GM18511 (cell line): ENCODE measurements at regions not wholly inside any gene's neighbourhood (a gene's known extent, or its start where the extent isn't known, plus 50 kb on each side); places are given as distances from the start of the nearest gene placed in this dataset.

Experiments
- ATAC-seq: cut with Tn5 transposase; IDR thresholded peaks from one replicate; pipeline ENCODE4 v1.9.1; 2021; ENCODE audit warnings: mild to moderate bottlenecking, moderate library complexity; ENCODE audit not compliant: unreplicated experiment

DNA sequence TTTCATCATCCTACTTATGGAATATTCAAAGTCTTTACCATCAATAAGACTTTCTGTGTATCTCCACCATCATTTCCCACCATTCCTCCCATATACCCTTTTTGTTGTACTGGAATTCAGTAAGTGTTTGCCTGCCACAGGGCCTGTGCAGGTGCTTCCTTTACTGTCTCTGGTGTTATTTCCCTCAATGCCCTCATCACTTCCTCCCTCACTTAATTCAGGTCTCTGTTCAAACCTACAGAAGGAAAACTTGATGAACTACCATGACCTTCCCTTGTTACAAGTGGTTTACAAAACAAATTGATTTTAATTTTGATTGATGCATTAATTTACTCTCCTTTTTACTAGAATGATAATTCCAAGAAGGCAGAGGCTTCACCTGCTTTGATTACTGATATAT, 159.5 kb upstream of the FAT4 start:
- ATAC-seq = no peak

DNA sequence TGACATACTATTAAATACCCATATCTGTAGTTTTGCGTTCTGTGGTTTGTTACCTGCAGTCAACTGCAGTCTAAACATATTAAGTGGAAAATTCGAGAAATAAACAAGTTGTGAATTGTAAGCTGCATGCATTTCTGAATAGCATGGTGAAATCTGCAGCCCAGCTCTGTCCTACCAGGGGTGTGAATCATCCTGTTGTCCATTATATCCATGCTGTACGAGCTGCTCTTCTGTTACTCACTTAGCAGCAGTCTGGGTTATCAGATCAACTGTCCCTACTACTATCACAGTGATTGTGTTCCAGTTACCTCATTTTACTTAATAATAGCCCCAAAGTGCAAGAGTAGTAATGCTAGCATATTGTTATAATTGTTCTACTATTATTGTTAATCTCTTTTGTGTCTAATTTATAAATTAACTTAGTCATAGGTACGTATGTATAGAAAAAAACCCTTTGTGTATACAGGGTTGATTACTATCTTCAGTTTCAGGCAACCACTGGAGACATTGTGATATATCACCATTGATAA, 173.7 kb upstream of the FAT4 start:
- ATAC-seq = no peak

DNA sequence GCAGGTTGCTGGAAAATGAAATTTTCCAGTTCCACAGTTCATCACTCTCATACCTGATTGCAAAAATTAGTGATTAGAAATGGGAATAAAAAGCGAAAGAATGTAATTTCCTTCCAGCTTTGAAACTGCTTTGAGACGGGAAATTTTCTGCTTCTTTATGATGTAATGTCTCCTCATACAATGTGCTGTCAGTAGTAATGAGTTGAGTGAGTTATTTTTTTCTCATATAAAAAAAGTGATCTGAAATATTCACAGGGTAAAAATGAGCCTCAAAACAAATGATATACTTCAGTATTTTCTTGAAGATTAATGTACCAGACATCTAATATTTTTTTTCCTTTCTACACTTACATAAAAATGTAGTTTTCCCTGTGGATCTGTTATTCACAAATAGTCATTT, 179.1 kb upstream of the FAT4 start:
- ATAC-seq = no peak

DNA sequence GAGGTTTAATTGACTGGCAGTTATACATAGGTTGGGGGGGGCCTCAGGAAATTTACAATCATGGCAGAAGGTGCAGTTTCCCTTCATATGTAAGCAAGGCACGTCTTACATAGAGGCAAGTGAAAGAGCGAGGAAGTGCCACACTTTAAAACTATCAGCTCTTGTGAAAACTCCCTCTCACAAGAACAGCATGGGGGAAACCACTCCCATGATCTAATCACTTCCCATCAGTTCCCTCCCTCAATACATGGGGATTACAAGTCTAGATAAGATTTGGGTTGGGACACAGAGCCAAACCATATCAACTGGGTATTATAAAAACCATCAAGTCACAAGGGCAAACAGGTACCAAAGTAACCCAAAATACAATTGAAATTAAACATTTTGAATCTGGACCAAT, 182.0 kb upstream of the FAT4 start:
- no peak for ATAC-seq

DNA sequence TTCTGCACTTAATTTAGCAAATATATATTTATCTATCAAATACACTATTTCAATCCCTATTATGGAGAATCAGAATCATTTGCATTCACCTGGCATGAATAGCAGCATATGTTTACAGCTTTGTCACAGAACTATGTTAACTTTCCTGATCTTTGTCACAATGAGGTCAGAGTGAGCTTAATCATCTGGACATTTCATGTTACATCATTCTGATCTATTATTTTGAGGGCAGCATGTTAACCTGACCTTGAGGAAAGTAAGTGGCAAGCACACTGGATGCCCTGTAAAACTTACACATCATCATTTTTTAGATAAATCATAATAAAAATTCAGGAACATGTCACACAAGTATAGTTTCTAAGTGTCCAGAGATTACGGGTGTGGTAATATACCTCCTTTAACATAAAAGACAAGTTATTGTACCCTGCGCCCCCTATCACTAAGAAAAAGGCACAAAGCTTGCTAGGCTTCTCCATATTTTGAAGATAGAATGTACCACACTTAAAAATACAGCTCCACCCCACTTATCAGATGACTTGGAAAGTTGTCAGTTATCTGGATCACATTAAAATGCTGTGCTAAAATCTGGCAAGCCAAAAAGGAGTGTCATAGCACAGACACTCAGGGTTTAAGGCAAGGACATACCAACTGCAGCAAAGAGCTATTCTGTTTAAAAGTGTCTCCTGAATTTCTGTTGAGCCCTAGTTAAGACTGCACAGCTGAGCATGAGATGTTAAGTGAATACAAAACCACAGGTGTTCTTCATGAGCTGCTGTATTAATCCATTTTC, 182.7 kb upstream of the FAT4 start:
- no peak for ATAC-seq

DNA sequence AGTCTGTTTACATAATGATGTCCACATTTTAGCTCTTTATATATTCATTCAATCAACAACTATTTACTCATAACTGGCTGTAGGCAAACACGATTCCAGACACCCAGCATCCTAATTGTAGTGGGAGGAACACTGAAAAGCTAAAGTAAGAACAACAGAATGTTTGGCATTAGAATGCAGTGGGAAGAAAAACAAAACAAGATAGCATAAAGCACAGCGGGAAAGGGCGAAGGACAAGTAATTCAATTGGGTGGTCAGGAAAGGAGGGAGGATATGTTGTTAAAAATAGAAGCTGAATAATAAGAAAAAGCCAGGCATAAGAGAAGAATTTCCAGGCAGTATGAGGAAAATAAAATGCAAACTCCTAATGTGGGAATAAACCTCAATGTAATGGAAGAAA, 189.5 kb upstream of the FAT4 start:
- no peak for ATAC-seq

DNA sequence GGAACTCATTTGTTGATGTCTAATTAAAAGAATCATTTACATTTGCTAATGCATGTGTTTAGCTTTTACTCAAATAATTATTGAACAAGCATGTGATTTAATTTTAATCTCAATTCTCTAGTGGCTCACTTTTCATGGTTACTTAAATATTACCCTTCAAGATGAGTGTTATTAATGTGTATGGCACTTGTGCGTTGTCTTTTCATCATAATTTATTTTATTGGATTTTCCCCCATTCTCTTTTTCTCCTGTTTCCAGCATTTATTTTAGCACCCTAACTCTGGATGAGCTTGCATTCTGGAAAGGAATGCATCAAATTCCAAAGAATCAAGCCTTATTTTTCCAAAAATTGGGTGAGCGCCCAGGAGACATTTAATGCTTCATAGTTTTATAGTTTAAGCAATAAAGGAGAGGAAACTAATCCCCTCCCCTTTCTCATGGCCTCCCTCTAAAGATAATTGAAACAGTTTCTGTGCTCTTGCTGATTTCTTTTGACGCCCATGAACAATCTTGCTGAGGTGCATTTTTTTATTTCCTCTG, 191.1 kb upstream of the FAT4 start:
- ATAC-seq = no peak

DNA sequence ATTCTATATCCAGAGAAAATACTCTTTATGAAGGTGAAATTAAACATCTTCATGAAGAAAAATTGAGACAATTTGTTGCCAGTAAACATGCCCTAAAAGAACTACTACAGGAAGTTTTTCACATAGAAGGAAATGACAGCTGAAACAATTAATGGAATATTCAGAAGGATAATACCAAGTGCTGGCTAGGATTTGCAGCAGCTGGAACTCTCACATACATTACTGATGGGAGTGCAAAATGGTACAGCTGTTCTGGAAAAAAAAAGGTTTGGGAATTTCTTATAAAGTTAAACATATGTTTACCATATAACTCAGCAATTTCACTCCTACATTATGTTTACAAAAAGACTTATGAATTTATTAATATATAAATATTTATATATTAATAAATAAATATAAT, 193.2 kb upstream of the FAT4 start:
- ATAC-seq = no peak

DNA sequence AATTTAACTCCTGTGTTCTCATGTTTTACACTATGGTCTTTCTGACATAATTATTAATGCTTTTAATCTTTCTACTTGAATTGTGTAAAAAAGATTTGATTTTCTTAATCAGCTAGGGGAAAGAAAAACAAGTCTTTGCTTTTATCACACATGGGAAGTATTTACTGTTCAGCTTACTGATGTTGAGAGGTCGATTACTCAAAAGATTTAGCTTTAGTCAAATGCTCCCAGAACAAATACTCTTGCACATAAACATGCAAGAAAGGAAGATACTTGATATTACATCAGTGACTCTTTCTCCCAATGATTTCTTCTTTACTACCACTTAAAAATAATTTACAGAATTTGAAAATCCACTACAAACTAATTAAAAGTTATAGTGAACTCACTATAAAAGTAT, 198.3 kb upstream of the FAT4 start:
- no peak for ATAC-seq

DNA sequence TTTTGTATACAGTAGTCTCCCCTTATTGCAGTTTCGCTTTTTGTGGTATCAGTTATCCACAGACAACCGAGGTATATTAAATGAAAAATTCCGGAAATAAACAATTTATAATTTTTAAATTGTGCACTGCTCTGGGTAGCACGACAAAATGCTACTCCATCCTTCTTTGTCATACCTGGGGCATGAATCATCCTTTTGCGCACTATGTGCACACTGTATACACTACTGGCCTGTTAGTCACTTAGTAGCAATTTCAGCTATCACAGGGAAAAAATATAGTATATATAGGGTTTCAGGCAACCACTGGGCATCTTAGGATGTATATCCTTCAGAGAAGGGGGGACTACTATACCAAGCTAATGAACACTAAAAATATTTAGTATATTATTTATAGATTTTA, 198.8 kb upstream of the FAT4 start:
- ATAC-seq = no peak

DNA sequence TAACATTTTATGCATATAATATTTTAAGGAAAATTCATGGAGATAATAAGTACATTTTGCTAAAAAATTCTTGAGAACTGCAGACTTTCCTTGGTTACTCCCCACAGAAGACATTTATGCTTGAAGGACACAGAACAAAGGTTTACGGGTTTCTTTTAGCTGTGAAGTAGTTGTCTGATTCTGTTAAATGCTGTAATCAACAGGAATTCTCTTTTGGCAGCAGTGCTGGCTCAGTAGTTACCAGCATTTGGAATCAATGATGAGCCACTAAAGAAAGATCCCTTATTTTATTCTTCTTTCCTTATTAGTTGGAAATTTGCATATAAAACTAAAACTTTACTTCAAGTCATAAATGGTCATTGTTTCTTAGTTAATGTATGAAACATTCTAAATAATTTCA, 199.3 kb upstream of the FAT4 start:
- ATAC-seq = no peak

DNA sequence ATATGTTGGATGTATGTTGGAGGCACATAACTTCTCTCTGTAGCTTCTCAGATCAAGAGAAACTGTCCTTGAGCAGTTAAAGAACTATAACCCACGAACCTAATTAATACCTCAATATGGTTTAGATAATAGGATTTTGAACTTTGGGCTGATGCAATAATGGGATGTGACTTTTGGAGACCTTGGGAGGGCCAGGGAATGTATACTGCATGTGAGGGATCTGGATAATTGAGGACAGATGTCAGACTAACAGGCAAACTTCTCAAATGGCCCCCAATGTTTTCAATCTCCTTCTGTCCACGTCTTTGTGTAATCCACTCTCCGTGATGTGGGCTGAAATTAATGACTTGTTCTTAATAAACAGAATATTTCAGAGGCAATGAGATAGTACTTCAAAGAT, 202.2 kb upstream of the FAT4 start:
- ATAC-seq = no peak

DNA sequence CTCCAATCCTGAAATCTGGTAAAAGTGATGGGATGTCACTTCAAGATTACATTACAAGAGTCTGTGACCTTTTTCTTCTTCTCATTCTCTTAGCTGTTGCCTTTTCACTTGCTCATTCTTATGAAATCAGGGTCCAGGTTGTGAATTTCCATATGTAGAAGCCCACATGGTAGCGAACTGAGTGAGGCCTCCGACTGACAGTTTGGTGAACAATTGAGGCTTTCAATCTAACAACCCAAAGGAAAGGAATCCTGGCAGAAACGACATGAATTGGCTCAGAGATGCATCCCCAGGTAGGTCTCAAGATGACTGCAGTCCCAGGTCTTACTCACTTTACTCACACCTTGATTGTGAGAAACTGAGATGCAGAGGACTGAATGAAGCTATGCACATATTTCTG, 203.4 kb upstream of the FAT4 start:
- no peak for ATAC-seq

DNA sequence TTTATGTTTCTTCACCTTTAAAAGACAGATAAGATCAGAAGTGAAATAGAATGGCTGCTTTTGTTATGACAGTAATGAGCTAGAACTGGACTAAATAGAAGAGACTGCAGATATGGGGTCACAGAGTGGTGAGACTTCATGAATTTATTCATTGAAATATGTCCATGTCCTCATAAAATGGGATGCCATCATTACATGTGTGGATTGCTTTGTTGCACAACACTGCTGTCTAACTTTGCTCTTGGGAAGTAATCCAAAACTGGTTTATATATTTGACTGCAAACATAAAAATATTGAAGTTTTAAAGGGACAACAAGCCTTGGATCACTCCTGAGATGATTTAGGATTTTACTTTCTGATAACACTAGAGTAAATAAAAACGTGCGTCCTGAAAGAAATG, 209.2 kb upstream of the FAT4 start:
- ATAC-seq = no peak

DNA sequence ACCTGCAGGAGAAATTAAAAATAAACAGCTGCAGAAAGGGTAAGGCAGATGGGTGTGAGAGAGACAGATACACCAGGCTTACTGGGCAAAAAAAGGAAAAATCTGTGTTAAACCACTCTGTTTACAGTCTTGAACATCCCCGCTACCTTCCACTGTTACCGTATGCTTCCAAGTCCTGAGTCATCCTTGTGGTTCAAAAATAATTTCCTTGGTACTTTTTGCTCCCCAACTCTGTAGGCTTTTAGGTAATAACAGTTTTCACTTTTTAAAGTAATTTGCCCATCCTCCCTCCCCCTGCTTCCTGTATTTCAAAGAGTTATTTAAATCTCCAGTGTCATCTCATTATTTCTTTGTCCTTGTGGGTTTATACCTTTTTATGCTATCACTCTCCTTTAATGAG, 210.1 kb upstream of the FAT4 start:
- no peak for ATAC-seq

DNA sequence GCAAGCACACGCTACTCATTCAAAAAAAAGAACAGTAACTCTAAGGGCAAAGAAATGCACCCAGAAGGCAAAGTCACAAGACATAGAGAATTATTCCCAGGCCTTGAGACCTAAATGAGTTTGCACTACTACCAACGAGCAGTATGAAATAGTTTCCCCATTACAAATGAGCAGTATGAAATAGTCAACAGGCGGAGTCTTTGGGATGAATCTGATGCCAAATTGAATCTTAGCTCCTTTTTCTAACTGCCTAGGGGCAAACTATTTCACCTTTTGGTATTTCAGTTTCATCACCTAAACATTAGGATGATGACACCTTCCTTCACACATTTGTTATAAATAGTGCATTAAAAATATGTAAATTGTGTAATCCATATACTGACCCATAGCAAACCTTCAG, 213.0 kb upstream of the FAT4 start:
- ATAC-seq = no peak

DNA sequence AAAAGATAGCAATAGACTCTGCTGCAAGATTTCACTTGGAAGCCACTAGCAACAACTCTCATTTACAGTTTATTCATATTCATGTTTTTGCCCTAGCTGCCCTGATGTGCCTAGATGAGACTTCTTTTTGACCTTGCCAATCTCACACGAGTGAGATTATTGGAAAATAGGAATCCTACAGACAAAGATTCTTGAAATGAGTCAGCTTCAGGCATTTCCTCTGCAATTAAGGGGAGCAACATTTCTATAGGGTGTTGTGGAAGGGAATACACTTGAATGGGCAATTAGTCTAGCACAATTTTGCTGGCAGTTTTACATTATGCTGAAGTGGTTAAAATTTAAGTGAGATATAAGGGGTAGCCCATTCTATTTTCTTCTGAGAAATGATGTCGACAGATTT, 217.0 kb upstream of the FAT4 start:
- ATAC-seq = no peak

DNA sequence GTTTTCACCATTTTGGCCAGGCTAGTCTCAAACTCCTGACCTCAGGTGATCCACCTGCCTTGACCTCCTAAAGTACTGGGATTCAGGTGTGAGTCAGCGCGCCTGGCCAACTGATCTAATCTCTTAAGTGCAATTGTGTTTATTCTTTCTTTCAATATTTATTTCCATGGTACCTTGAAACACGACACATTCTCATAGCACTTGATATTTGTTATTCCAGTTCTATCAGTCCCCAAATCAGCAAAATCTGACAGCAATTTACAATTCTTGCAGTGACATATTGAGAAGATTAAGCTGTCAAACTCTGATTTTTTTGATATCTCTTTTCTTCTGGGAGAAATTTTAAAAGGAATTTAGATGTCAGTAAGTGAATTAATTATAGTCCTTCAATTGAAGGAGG, 218.1 kb upstream of the FAT4 start:
- no peak for ATAC-seq

DNA sequence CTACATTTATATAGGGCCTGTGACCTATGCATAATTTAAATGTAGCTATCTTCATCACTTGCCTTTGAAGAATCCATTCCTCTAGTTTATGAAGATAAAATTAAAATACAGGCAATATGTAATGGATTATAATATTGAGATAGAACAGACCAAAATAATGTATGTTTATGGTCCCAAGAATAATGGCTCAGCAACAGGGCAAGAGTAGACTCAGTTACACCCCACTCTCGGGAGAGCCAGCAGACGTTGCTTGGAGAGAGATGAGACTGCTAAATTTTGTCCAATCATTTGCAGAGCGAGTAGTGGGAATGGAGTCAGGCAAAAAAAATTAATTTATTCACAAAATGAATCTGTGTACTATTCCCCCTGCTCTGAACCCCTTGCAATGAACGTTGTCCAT, 223.2 kb upstream of the FAT4 start:
- no peak for ATAC-seq

DNA sequence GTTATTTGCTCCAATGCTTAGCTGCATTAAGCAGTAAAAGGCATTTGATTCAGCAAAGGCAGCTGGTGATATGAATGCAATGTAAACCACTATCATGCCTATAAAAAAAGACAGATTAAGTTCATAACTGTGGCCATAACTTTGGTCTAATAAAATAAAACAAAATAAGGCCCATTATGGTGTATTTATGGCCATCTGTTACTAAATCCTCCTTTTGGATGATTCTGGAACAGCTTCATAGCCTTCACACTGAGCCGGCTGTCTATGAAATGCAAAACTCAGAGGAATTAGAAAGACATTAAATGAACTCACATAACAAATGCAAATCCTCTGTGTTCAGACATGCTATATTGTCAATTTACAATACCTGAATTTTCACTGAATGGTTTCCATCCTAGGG, 223.7 kb upstream of the FAT4 start:
- no peak for ATAC-seq

DNA sequence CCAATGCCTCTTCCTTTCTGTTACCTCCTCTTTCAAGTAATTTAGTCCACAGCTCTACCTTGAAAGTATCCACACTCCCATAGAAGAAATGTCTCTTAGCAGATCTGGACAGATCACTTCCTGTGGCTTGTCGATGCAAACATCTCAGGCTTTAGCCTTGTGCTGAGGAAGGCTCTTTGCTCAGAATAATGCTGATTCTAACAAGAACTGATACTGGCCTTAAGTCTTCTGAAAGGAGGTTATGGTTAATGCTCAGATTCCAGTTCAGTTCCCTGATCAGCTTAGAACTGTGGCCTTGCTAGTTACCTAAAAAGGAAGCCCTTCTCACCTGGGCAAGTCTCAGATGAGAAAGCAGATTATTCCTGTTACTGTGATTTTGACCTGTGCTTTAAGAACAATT, 230.1 kb upstream of the FAT4 start:
- ATAC-seq = no peak

DNA sequence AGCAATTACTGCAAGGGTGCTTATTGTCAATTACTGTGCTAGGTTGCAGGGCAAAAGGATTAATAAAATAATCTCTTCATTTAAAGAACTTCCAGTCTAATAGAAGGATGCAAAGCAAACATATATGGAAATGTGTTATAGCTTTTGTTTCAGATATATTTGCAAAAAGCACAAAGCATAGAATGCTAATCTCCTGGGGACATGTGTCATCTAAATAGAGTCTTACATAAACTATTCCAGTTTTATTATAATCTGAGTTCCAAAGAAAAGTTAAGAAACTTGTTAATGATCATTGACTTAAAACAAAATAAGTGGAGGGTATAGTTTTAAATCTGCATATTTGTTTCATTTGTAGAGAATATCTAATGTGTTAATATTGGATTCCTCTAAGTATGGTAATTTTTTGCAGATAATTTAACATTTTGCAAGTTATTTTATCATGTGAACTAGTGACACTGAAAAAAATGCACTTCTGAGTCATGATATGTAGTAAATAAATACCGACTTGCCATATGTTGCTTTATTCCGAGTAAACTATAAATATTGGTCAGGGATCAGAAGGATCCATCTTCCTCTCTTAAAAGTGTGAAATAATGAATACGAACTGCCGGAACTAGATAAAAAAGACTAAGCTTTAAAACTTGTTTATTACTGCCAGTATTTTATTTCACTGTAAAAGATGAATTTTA, 231.9 kb upstream of the FAT4 start:
- ATAC-seq = no peak
